ENCODE measurements at regions not wholly inside any gene's neighbourhood (a gene's known extent, or its start where the extent isn't known, plus 50 kb on each side); places are given as distances from the start of the nearest gene placed in this dataset.

GRCh38 chr4:138577826-138578225 is 335.7 kb upstream of the SLC7A11 start:
- TF ChIP-seq RAD21 (IDR thresholded peaks at IDR 0.05; ENCODE audit: low read depth) = peak; percentile 31; the same call in 1 of the 2 replicates

GRCh38 chr4:138577145-138577544 is 335.0 kb upstream of the SLC7A11 start:
- TF ChIP-seq RAD21 (IDR thresholded peaks at IDR 0.05; ENCODE audit: low read depth) (no peak), EGR1 (IDR thresholded peaks at IDR 0.05) (no peak)

- TF ChIP-seq ZBTB7A (IDR thresholded peaks at IDR 0.05; ENCODE audit: low read depth) (no peak), RAD21 (IDR thresholded peaks at IDR 0.05; ENCODE audit: low read depth) (peak; percentile 77), NFIC (IDR thresholded peaks at IDR 0.05) (no peak)
Measured at GRCh38 chr4:138576684-138577083, 334.5 kb upstream of the SLC7A11 start.

GRCh38 chr4:138573246-138573645 is 331.1 kb upstream of the SLC7A11 start:
- TF ChIP-seq EP300 (IDR thresholded peaks at IDR 0.05; ENCODE audit: borderline replicate concordance) (no peak), TCF12 (IDR thresholded peaks at IDR 0.05; ENCODE audit: low read depth) (no peak), REST (IDR thresholded peaks at IDR 0.05; ENCODE audit: low read depth) (no peak), EGR1 (IDR thresholded peaks at IDR 0.05) (no peak), TEAD4 (IDR thresholded peaks at IDR 0.05) (no peak), USF1 (IDR thresholded peaks at IDR 0.05) (no peak), RAD21 (IDR thresholded peaks at IDR 0.05; ENCODE audit: low read depth) (no peak), ZBTB7A (IDR thresholded peaks at IDR 0.05; ENCODE audit: low read depth) (no peak), FOXM1 (IDR thresholded peaks at IDR 0.05; ENCODE audit: borderline replicate concordance, low read depth) (no peak), CREB1 (IDR thresholded peaks at IDR 0.05; ENCODE audit: low read depth) (no peak), NFIC (IDR thresholded peaks at IDR 0.05) (no peak), MAX (IDR thresholded peaks at IDR 0.05) (no peak), YY1 (IDR thresholded peaks at IDR 0.05; ENCODE audit: low read depth) (no peak)

GRCh38 chr4:138572007-138572406 is 329.9 kb upstream of the SLC7A11 start:
- no peak for TF ChIP-seq MAX (IDR thresholded peaks at IDR 0.05)
- TF ChIP-seq YY1 (IDR thresholded peaks at IDR 0.05; ENCODE audit: low read depth) = no peak
- TF ChIP-seq NFIC (IDR thresholded peaks at IDR 0.05) = no peak
- no peak for TF ChIP-seq USF1 (IDR thresholded peaks at IDR 0.05)
- TF ChIP-seq CEBPB (IDR thresholded peaks at IDR 0.05) = no peak
- no peak for TF ChIP-seq TAF1 (IDR thresholded peaks at IDR 0.05; ENCODE audit: low read depth)
- TF ChIP-seq RAD21 (IDR thresholded peaks at IDR 0.05; ENCODE audit: low read depth) = no peak
- no peak for TF ChIP-seq FOXM1 (IDR thresholded peaks at IDR 0.05; ENCODE audit: borderline replicate concordance, low read depth)
- no peak for TF ChIP-seq EGR1 (IDR thresholded peaks at IDR 0.05)
- TF ChIP-seq EP300 (IDR thresholded peaks at IDR 0.05; ENCODE audit: borderline replicate concordance) = no peak
- no peak for TF ChIP-seq REST (IDR thresholded peaks at IDR 0.05; ENCODE audit: low read depth)
- TF ChIP-seq CREB1 (IDR thresholded peaks at IDR 0.05; ENCODE audit: low read depth) = no peak
- TF ChIP-seq ZBTB7A (IDR thresholded peaks at IDR 0.05; ENCODE audit: low read depth) = no peak
- no peak for TF ChIP-seq TEAD4 (IDR thresholded peaks at IDR 0.05)
- no peak for TF ChIP-seq TCF12 (IDR thresholded peaks at IDR 0.05; ENCODE audit: low read depth)

- no peak for TF ChIP-seq REST (IDR thresholded peaks at IDR 0.05; ENCODE audit: low read depth)
Measured at GRCh38 chr4:138567696-138568095, 325.5 kb upstream of the SLC7A11 start.

All from Ishikawa (cell line).